Kidney glomerular epithelial cell (primary cell): ENCODE measurements at regions not wholly inside any gene's neighbourhood (a gene's known extent, or its start where the extent isn't known, plus 50 kb on each side); places are given as distances from the start of the nearest gene placed in this dataset.

Experiments used
- DNase-seq: peaks from one replicate; lab custom pipeline; 2025; lab: John Stamatoyannopoulos, UW

- DNase-seq: no peak
Measured at GRCh38 chr21:38151021-38151645, 105.7 kb upstream of the KCNJ15 start.

DNA sequence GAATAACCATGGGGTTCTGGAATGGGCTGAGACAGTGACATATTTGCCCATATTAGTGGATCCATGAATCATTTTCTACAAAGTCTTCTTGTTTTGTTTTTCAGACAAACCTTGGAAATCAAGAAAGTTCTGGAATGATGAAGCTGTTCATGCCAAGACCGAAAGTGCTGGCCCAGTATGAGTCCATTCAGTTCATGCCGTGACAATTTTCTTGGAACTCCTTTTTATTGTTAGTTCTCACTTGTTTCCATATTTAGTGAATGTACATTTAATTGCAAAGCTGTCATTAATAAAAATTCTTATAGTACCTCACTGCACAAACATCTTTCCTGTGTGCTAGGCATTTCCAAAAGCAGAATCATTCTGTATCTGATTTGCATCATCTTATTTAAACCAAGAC, 100.6 kb upstream of the KCNJ15 start:
- no peak for DNase-seq

- DNase-seq: peak; percentile 74
Measured at GRCh38 chr21:38159355-38159754, 97.4 kb upstream of the KCNJ15 start.

DNA sequence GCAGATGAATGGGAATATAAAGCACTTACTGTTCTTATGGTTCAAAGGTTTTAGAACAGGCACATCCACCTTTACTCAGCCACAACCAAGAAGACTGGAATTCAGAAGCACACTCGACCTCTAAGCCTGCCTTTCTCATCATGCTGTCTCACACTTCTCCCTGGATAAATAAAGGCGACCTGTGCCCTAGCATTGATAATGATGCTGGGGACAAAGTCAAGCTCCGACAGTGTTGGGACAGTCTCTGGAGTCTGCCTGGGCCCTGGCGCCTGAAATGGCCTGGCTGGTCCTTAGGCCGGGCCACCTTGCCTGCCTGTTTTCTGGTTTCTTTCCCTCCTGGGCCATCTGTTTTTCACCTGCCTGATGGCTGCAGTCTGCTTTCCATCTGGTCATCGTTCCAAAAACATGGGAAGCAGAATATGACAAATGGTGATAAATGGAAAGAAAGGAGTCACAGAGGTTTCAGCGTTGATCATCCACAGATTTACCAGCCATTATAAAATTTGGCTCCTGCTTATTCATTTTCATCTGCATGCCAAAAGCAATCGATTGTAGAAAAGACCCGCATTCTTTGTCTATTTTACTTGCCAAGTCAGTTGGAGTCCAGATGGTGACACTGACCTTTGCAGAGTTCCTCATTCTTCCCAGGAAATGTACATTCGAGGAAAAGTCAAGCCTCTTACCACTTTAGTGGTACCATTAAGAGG, 91.2 kb upstream of the KCNJ15 start:
- DNase-seq: no peak

DNA sequence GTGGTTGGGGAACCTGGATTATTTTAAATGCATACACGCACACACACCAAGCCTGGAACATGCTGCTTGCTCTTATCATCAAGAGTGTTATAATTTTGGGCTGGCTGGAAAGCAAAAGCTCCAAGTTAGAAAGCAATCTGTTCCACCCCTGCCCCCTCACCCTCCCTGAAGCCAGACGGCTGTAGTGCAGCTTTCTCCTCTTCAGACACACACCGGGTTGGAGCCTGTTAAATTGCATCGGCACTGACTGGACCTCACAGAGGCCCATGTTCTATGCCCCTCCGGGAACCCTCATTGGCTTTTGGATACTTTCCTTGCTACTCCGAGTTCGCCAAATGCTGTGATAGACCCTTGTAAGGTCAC, 90.6 kb upstream of the KCNJ15 start:
- no peak for DNase-seq

- no peak for DNase-seq
Measured at GRCh38 chr21:38167345-38167744, 89.4 kb upstream of the KCNJ15 start.

DNA sequence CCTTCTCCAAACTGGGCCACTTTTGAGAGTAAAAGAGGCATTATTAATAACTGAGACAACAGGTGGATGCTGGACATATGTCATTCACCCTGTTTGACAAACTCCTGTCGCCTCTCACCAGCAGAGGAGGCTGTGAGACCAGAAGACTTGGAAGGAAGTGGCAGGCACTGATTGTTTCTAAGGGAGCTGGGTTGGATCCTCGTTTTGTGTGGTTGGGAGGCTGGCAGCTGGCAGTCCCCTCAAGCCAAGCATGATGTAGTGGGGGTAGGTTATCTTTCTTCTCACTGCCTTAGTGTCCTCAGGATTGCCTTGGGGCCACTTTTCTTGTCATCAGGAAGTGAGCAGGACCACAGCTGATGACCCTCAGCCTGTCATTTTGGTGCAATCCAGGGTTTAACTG, 86.5 kb upstream of the KCNJ15 start:
- DNase-seq: peak; percentile 20

DNA sequence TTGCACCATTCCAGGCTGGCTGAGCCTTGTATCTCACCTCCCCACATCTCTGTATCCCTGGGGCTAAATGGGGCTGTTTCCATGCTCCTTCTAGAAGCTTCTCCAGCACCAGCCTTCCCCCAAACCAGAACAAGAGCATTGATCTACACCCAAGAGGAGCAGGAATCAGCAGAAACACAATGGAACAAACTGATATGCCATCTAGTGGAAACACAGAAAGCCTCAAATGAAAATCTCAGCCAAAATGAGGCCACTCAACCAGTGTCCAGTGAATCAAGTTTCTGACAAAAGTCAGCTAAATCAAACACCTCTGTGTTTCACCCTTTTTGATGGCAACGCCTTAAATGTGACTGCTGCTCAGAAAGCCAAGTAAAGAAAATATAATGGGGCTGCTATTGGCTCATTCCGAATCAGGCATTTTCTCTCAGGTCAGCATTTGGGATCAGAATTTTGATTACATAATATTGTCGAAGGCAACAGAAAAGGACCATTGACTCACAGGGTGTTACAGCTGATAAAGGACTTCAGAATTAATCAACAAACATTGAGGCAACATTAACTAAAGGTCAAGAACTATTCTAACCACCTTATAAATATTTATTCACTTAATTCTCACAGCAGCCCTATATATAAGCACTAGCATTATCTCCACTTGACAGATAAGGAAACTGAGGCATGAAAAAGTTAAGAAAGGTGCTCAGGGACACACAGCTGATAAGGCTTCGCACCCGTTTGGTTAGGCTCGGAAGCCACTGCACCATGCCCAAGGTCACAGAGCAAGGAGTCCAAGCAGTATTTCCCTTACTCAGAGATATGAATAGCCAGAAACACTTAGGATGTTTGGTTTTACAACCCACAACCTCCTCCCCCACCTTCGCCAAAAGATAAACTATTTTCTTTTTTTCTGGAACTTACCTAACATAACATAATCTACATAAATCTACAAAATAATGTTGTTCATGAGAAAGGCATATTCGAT, 85.8 kb upstream of the KCNJ15 start:
- DNase-seq: peak; percentile 69

DNA sequence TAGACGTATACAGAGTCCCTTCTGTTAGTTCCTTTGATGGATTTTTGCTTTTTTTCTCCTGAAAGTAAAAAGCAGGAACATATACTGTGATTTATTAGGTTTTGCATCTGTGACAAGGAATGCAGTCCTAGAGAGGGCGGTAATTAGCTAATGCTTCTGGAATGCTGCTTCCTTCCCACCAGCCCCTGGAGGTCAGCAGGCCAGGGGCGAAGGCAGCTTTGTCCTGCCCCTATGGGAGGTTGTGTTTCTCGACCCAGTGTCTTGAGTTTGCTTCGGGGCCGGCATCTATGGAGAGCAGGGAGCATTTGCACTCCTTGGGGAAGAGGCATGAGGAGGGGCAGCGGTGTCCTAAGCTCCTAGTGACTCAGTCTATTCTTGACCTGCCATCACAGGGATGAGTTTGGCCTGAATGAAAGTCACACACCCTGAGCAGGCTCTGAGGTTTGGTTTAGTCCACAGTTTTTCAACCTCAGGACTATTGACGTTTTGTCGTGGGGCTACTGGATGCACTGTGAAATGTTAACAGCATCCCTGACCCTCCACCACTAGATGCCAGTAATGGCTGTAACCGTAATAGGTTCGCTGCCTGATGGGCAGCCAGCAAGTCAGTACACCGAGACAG, 85.0 kb upstream of the KCNJ15 start:
- peak; percentile 71 for DNase-seq

DNA sequence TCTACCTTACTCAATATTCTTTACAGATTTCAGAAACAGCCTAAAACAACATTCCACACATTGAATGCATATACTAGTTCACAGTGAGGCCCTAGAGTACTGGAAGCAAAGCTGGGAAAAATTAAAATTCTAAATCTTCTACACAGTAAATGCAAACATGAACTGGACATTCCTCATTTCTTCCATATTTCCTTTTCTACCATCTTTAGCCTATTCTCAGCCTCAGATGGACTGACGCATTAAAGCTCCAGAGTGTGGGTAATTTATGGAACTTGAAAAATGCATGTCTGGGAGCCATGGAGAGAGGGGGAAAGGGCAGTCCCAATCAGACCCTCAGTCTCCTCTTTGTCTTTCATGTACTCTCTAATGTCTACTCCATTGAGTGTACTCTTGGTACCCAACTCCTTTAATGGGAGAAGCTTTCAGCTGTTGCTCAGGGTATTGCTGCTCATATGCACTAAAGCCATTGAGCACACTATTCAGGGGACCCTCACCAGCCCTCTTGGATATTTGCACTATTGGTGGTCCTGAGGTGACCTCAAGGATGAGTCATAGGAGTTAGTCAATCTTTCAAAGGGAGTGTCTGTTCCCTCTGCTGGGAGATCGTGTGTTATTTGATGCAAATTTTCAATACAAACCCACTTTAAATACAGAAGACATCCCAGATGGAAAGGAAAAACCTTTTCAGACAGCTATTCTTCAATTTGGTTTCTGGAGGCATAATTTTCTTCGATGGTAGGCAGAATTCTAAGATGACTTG, 83.3 kb upstream of the KCNJ15 start:
- DNase-seq: no peak

DNA sequence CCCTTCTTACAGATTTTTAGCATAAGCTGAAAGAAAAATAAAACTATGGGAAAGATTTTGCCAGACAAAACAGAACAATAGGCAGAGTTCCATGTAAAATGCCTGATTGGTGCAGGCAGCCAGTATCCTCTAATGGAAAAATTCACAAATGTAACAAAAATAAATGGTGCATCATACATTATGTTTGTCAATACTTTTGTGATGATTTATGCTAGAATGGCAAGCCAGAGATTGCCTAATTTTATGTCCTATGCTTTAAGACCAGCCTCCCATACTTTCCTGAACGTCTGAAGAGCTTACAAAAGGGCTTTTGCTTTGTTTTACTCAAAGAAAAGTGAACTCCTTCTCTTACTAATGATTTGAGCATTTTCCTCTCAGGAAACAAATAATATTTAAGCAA, 81.5 kb upstream of the KCNJ15 start:
- DNase-seq: no peak

- no peak for DNase-seq
Measured at GRCh38 chr21:38177919-38178652, 78.7 kb upstream of the KCNJ15 start.

- no peak for DNase-seq
Measured at GRCh38 chr21:38178653-38179470, 77.9 kb upstream of the KCNJ15 start.

DNA sequence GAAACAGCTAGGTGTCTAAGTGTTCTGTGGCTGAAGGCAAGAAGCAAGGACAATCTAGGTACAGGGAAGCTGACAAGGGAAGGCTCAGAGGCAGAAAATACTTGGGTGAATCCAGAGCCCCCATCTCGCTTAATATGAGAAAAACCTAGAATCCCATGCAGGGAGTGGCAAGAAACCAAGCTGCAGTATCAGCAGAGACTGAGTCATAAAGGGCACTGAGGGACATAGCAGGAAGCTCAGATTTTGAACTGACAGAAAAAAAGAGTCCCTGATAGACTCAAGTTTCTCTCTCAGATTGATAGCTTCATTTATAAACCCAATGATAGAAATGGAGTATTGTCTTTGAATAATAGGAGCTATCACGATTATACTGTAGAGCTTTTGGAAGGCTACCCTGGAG, 77.3 kb upstream of the KCNJ15 start:
- DNase-seq: no peak

- no peak for DNase-seq
Measured at GRCh38 chr21:38181096-38181495, 75.7 kb upstream of the KCNJ15 start.

- no peak for DNase-seq
Measured at GRCh38 chr21:38182370-38182985, 74.3 kb upstream of the KCNJ15 start.

GRCh38 chr21:38183961-38184360, 72.8 kb upstream of the KCNJ15 start:
- DNase-seq: no peak

DNA sequence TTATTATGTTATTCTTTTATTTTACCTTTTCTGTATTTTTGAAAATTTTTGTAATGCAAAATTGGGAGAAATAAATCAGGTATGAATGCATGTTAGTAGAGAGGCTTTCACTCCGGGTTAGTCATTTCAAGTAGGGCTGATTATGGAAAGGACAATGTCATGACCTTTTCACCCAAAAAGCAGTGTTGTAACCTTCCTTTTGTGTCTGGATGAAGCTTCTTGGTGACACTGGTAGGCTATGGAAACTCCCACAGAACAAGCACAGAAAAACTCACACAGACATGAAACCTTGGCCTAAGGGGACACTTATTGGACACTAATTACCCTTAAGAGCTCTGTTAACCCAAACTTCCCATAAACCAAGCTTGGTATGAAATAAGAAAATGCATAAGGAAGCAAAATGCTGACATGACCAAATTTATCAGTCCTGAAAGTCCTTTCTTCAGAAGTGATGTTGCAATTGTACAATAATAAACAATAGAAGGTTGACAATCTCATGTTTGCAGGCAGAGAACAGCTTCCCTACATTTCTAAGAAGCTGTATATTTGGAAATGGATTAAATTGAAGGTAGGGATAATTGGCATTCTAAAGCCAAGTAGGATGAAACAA, 70.0 kb upstream of the KCNJ15 start:
- DNase-seq: no peak

GRCh38 chr21:38188037-38188436, 68.8 kb upstream of the KCNJ15 start:
- DNase-seq: no peak
